ENCODE measurements at regions not wholly inside any gene's neighbourhood (a gene's known extent, or its start where the extent isn't known, plus 50 kb on each side); places are given as distances from the start of the nearest gene placed in this dataset.

GRCh38 chr5:89712134-89712700, 697.3 kb downstream of the CETN3 start:
- no peaks in the 10 kb centered on the region for H3K27me3 ChIP-seq
- H3K27ac ChIP-seq: no peak overlapping the region
- no peak overlapping the region for H3K4me3 ChIP-seq
- intact Hi-C loops (cut with DNase I): no loop called here
- H3K4me1 ChIP-seq: no peaks in the 10 kb centered on the region
- no peak for DNase-seq
- no peak for TF ChIP-seq CTCF (IDR thresholded peaks at IDR 0.05)
- ATAC-seq: no peak
- H3K36me3 ChIP-seq: no peaks in the 10 kb centered on the region
- H3K9me3 ChIP-seq: no peaks in the 10 kb centered on the region

- TF ChIP-seq CTCF (IDR thresholded peaks at IDR 0.05): no peak
- no peak for ATAC-seq
- intact Hi-C loops (cut with DNase I): no loop called here
Measured at GRCh38 chr5:89711526-89711925, 698.0 kb downstream of the CETN3 start.

GRCh38 chr5:89710006-89710405, 699.5 kb downstream of the CETN3 start:
- no peak for DNase-seq
- intact Hi-C loops (cut with DNase I): no loop called here
- Histone ChIP-seq H3K9me3 (no peaks in the 10 kb centered on the region), H3K27me3 (no peaks in the 10 kb centered on the region), H3K27ac (no peak overlapping the region), H3K4me3 (no peak overlapping the region), H3K4me1 (no peaks in the 10 kb centered on the region), H3K36me3 (no peaks in the 10 kb centered on the region)
- ATAC-seq: no peak
- no peak for TF ChIP-seq CTCF (IDR thresholded peaks at IDR 0.05)

More at GRCh38 chr5:89711526-89711925, 698.0 kb downstream of the CETN3 start:
- Histone ChIP-seq H3K27ac (no peak overlapping the region), H3K4me3 (no peak overlapping the region), H3K4me1 (no peaks in the 10 kb centered on the region), H3K36me3 (no peaks in the 10 kb centered on the region), H3K9me3 (no peaks in the 10 kb centered on the region), H3K27me3 (no peaks in the 10 kb centered on the region)
- DNase-seq: no peak

GRCh38 chr5:89707891-89708290, 701.7 kb downstream of the CETN3 start:
- intact Hi-C loops (cut with DNase I): no loop called here
- TF ChIP-seq CTCF (IDR thresholded peaks at IDR 0.05): no peak
- peak; percentile 38 for ATAC-seq

GRCh38 chr5:89706731-89707130, 702.8 kb downstream of the CETN3 start:
- H3K27ac ChIP-seq: no peak overlapping the region
- no peak for DNase-seq
- no peaks in the 10 kb centered on the region for H3K9me3 ChIP-seq
- H3K27me3 ChIP-seq: no peaks in the 10 kb centered on the region
- TF ChIP-seq CTCF (IDR thresholded peaks at IDR 0.05): no peak
- no peak for ATAC-seq
- H3K4me1 ChIP-seq: no peaks in the 10 kb centered on the region
- intact Hi-C loops (cut with DNase I): no loop called here
- no peaks in the 10 kb centered on the region for H3K36me3 ChIP-seq
- H3K4me3 ChIP-seq: no peak overlapping the region

More at GRCh38 chr5:89707891-89708290, 701.7 kb downstream of the CETN3 start:
- Histone ChIP-seq H3K9me3 (no peaks in the 10 kb centered on the region), H3K4me3 (no peak overlapping the region), H3K4me1 (no peaks in the 10 kb centered on the region), H3K36me3 (no peaks in the 10 kb centered on the region), H3K27ac (no peak overlapping the region), H3K27me3 (no peaks in the 10 kb centered on the region)
- DNase-seq: no peak

- ATAC-seq (no peak), DNase-seq (no peak)
- Histone ChIP-seq H3K27ac (no peak overlapping the region), H3K36me3 (no peaks in the 10 kb centered on the region), H3K4me3 (no peak overlapping the region), H3K9me3 (no peaks in the 10 kb centered on the region), H3K27me3 (no peaks in the 10 kb centered on the region), H3K4me1 (no peaks in the 10 kb centered on the region)
- no peak for TF ChIP-seq CTCF (IDR thresholded peaks at IDR 0.05)
- intact Hi-C loops (cut with DNase I): no loop called here
Measured at GRCh38 chr5:89703817-89704216, 705.7 kb downstream of the CETN3 start.
